ENCODE measurements at regions not wholly inside any gene's neighbourhood (a gene's known extent, or its start where the extent isn't known, plus 50 kb on each side); places are given as distances from the start of the nearest gene placed in this dataset.

DNA sequence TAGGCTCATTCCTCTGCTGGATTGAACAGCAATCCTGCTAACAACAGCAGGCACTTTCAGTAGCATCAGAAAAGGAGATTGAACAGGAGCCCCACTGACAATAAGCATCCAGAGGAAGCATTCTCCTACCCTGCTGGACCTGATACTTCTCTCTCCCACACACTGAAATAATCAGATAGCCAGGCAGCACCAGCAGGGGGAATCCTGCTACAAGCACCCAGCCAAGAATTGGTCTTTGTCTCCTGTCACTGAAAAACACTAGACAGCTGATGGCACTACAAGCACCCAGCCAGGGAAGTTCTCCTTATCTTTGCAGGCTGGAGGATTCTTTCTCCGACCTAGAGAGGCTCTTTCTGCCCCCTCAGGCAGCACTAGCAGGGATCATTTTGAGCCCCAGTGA lies 444.3 kb upstream of the GRIA3 start:
- TF ChIP-seq, protein P1, sequence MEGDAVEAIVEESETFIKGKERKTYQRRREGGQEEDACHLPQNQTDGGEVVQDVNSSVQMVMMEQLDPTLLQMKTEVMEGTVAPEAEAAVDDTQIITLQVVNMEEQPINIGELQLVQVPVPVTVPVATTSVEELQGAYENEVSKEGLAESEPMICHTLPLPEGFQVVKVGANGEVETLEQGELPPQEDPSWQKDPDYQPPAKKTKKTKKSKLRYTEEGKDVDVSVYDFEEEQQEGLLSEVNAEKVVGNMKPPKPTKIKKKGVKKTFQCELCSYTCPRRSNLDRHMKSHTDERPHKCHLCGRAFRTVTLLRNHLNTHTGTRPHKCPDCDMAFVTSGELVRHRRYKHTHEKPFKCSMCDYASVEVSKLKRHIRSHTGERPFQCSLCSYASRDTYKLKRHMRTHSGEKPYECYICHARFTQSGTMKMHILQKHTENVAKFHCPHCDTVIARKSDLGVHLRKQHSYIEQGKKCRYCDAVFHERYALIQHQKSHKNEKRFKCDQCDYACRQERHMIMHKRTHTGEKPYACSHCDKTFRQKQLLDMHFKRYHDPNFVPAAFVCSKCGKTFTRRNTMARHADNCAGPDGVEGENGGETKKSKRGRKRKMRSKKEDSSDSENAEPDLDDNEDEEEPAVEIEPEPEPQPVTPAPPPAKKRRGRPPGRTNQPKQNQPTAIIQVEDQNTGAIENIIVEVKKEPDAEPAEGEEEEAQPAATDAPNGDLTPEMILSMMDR (IDR thresholded peaks at IDR 0.05; ENCODE audit: low read depth, low read length), result no peak
- TF ChIP-seq MYC (IDR thresholded peaks at IDR 0.05; ENCODE audit: low read depth, low read length), result no peak
- no peak for TF ChIP-seq POLR2A (IDR thresholded peaks at IDR 0.05; ENCODE audit: extremely low read depth, insufficient read length)

Data from NB4 (cell line).